Activated CD8-positive, alpha-beta T cell treated with anti-CD3 and anti-CD28 coated beads, Interleukin-2, amount 10 ng/mL, durations not matched to agents 7 days and 5 days (primary cell): ENCODE measurements at regions not wholly inside any gene's neighbourhood (a gene's known extent, or its start where the extent isn't known, plus 50 kb on each side); places are given as distances from the start of the nearest gene placed in this dataset.

Experiments
- ATAC-seq: fragments of 150-1000 bp; cut with Tn5 transposase; one replicate; pipeline ENCODE4 v1.10.0; 2021; ENCODE audit warnings: moderate library complexity
- CTCF ChIA-PET: fragments of 350-600 bp; sonication (Branson Sonifier 250); formaldehyde crosslinking; loops from one replicate; lab custom pipeline; 2021; ENCODE audit warnings: antibody characterized with exemption; lab: Charles Lee
- POLR2A ChIA-PET: fragments of 350-600 bp; sonication (Branson Sonifier 250); formaldehyde crosslinking; loops from one replicate; lab custom pipeline; 2021; ENCODE audit warnings: antibody characterized with exemption; lab: Charles Lee
- DNase-seq: peaks from one replicate; pipeline ENCODE4 v3.0.0-alpha.2; 2020
- H3K27ac Mint-ChIP-seq: one replicate; pipeline ENCODE4 v1.8.0; 2021; ENCODE audit warnings: mild to moderate bottlenecking, mixed read lengths
- H3K27me3 Mint-ChIP-seq: one replicate; pipeline ENCODE4 v1.8.0; 2021; ENCODE audit warnings: low read depth, mixed read lengths
- H3K36me3 Mint-ChIP-seq: one replicate; pipeline ENCODE4 v1.8.0; 2021; ENCODE audit warnings: low read depth, mixed read lengths
- H3K4me1 Mint-ChIP-seq: one replicate; pipeline ENCODE4 v1.8.0; 2021; ENCODE audit warnings: low read depth, mixed read lengths
- H3K4me3 Mint-ChIP-seq: one replicate; pipeline ENCODE4 v1.8.0; 2021; ENCODE audit warnings: mild to moderate bottlenecking, mixed read lengths
- H3K9me3 Mint-ChIP-seq: one replicate; pipeline ENCODE4 v1.8.0; 2022; ENCODE audit warnings: mixed read lengths; ENCODE audit not compliant: insufficient read depth

GRCh38 chr5:74468421-74468820 lies 172.1 kb downstream of the ENC1 start:
- peaks cover 1% of the 10 kb centered on the region for H3K27me3 Mint-ChIP-seq
- ATAC-seq (no peak), DNase-seq (no peak)
- H3K4me1 Mint-ChIP-seq: no peaks in the 10 kb centered on the region
- H3K27ac Mint-ChIP-seq: no peak overlapping the region
- H3K4me3 Mint-ChIP-seq: no peak overlapping the region
- ChIA-PET CTCF (no interaction called here), POLR2A (no interaction called here)
- H3K9me3 Mint-ChIP-seq: no peaks in the 10 kb centered on the region
- H3K36me3 Mint-ChIP-seq: no peaks in the 10 kb centered on the region

DNA sequence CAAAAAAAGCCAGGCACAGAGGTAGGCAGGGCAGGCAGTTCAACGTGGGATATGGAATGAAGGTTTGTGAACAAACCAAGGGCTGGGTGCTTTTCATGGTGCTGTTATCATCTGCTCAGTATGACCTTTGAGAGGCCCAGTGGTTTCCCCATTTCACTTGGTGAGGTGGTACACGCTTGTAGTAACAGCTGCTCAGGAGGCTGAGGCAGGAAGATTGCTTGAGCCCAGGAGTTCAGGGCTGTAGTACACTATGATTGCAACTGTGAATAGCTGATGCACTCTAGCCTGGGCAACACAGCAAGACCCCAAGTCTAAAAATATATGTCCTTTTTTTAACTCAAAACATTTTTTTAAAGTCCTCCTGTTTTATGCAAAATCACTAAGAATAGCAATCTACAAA lies 174.8 kb downstream of the ENC1 start:
- Mint-ChIP-seq H3K4me3 (no peak overlapping the region), H3K4me1 (no peaks in the 10 kb centered on the region), H3K27me3 (peaks cover 6% of the 10 kb centered on the region), H3K36me3 (no peaks in the 10 kb centered on the region), H3K27ac (no peak overlapping the region), H3K9me3 (no peaks in the 10 kb centered on the region)
- ATAC-seq (no peak), DNase-seq (no peak)
- ChIA-PET CTCF (no interaction called here), POLR2A (no interaction called here)

DNA sequence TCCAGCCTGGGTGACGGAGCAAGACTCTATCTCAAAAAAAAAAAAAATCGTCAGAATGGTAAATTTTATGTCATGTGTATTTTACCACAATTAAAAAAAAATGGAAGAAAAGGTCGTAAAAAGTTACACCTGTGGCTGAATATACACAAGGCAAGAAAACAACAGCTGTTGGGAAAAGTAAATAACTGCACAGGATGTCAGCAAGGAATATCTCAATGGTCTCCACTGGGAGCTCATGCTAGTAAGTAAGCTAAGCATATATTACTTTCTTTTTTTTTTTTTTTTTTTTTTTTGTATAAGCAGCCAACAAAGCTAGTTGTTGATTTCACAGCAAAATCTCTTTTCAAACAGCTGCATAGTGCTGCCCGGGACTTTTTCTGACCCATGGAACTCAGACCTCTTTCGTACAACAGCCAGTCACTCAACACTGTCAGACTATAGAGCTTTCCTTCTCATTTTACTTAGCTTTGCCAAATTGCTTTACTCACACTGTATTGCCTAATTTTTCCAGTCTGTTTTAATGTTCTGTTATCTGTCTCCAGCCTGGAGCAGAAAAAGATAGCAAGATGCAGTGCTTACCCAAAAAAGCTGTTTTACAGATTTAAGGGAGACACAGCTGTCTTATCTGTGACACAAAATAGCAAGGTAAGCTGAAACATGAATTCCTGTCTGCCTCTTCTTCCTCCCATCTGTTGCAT lies 175.9 kb downstream of the ENC1 start:
- no peak overlapping the region for H3K27ac Mint-ChIP-seq
- ATAC-seq (no peak), DNase-seq (no peak)
- CTCF ChIA-PET: no interaction called here
- POLR2A ChIA-PET: no interaction called here
- peaks cover 6% of the 10 kb centered on the region for H3K27me3 Mint-ChIP-seq
- H3K9me3 Mint-ChIP-seq: no peaks in the 10 kb centered on the region
- no peaks in the 10 kb centered on the region for H3K36me3 Mint-ChIP-seq
- no peaks in the 10 kb centered on the region for H3K4me1 Mint-ChIP-seq
- no peak overlapping the region for H3K4me3 Mint-ChIP-seq

GRCh38 chr5:74462356-74462755 lies 178.2 kb downstream of the ENC1 start:
- H3K27ac Mint-ChIP-seq: no peak overlapping the region
- no peaks in the 10 kb centered on the region for H3K4me1 Mint-ChIP-seq
- no peak for DNase-seq
- POLR2A ChIA-PET: no interaction called here
- H3K9me3 Mint-ChIP-seq: no peaks in the 10 kb centered on the region
- no peak overlapping the region for H3K4me3 Mint-ChIP-seq
- H3K36me3 Mint-ChIP-seq: no peaks in the 10 kb centered on the region
- CTCF ChIA-PET: no interaction called here
- no peak for ATAC-seq
- H3K27me3 Mint-ChIP-seq: peaks cover 6% of the 10 kb centered on the region

DNA sequence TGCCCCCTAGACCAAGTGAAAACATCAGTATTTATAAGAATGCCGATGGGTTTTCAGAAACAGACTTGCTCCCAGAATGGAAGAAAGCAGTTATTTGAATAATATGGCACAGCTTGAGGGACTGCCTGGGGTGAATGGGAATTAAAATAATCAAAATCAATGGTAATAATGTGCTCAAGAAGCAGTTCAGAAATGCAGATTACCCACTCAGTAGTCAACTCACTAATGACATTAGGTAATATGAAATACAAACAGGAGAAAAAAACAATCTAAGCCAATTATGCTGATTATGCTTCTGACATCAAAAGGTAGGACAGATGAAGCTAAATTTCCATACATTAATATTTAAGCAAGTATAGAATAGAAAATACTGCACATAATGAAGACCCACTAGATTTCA lies 179.3 kb downstream of the ENC1 start:
- ATAC-seq: no peak
- H3K9me3 Mint-ChIP-seq: no peaks in the 10 kb centered on the region
- no peak for DNase-seq
- no peaks in the 10 kb centered on the region for H3K4me1 Mint-ChIP-seq
- H3K27ac Mint-ChIP-seq: no peak overlapping the region
- no peak overlapping the region for H3K4me3 Mint-ChIP-seq
- H3K27me3 Mint-ChIP-seq: peaks cover 6% of the 10 kb centered on the region
- CTCF ChIA-PET: interaction anchor here (1.3 kb wide), 1 partner anchor 14 kb away, joined by 5 read pairs; no protein-coding TSS in a partner anchor
- no peaks in the 10 kb centered on the region for H3K36me3 Mint-ChIP-seq
- POLR2A ChIA-PET: no interaction called here

GRCh38 chr5:74460694-74461093 lies 179.8 kb downstream of the ENC1 start:
- no peaks in the 10 kb centered on the region for H3K4me1 Mint-ChIP-seq
- DNase-seq (no peak), ATAC-seq (no peak)
- no peak overlapping the region for H3K27ac Mint-ChIP-seq
- H3K36me3 Mint-ChIP-seq: no peaks in the 10 kb centered on the region
- ChIA-PET CTCF (interaction anchor here (1.3 kb wide), 1 partner anchor 13 kb away, joined by 5 read pairs; no protein-coding TSS in a partner anchor), POLR2A (no interaction called here)
- no peak overlapping the region for H3K4me3 Mint-ChIP-seq
- no peaks in the 10 kb centered on the region for H3K9me3 Mint-ChIP-seq
- peaks cover 6% of the 10 kb centered on the region for H3K27me3 Mint-ChIP-seq

DNA sequence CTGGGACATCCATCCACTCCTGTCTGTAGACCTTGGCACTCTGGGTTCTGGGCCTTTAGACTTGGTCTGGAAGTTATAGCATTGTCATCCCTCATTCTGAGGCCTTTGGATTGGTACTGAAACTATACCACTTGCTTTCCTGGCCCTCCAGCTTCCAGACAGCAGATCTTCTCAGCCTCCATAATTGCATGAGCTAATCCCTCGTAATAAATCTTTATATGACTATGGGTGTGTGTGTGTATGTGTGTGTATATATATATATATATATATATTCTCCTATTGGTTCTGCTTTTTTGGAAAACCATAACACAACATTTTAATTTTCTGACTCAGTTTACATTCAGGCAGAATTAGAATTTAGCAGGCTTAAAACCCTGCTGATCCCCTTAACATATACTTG lies 180.5 kb downstream of the ENC1 start:
- ChIA-PET CTCF (interaction anchor here (1.3 kb wide), 1 partner anchor 12 kb away, joined by 5 read pairs; no protein-coding TSS in a partner anchor), POLR2A (no interaction called here)
- H3K4me3 Mint-ChIP-seq: no peak overlapping the region
- ATAC-seq: no peak
- no peak for DNase-seq
- H3K36me3 Mint-ChIP-seq: no peaks in the 10 kb centered on the region
- H3K27ac Mint-ChIP-seq: no peak overlapping the region
- no peaks in the 10 kb centered on the region for H3K9me3 Mint-ChIP-seq
- H3K27me3 Mint-ChIP-seq: peaks cover 6% of the 10 kb centered on the region
- H3K4me1 Mint-ChIP-seq: no peaks in the 10 kb centered on the region

- Mint-ChIP-seq H3K27me3 (peaks cover 5% of the 10 kb centered on the region), H3K36me3 (no peaks in the 10 kb centered on the region), H3K4me3 (no peak overlapping the region), H3K9me3 (no peaks in the 10 kb centered on the region), H3K27ac (no peak overlapping the region), H3K4me1 (no peaks in the 10 kb centered on the region)
- ATAC-seq: no peak
- POLR2A ChIA-PET: no interaction called here
- DNase-seq: no peak
- CTCF ChIA-PET: no interaction called here
Measured at GRCh38 chr5:74457876-74458275, 182.7 kb downstream of the ENC1 start.

DNA sequence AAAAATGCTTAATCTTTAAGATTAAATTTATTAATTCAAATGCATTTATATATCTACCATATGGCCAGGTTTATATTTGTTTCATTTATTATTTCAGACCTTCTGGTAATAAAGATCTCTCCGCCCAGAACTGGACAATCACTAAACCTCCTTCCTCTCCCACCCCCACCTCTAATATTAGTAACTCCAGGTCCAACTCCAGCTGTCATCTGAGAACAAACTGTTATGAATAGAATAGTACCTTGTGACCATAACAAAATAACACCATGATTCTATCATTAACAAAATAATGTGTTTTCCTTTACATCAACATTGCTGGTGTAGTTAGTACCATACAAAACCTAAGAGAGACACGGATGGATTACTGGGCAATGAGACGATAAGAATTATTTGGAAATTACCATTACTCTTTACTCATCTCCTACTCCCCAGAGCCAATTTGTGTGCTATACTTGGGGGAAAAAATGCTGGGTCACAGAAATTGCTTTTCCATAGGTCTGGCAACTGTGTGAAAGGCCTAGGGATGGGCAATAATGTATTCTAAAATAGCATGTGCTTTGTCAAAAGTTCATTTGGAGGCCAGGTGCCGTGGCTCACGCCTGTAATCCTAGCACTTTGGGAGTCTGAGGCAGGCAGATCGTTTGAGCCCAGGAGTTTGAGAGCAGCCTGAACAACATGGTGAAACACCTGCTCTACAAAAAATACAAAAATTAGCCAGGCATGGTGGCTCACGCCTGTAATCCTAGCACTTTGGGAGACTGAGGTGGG lies 186.1 kb downstream of the ENC1 start:
- no peaks in the 10 kb centered on the region for H3K9me3 Mint-ChIP-seq
- ChIA-PET CTCF (no interaction called here), POLR2A (no interaction called here)
- no peak overlapping the region for H3K4me3 Mint-ChIP-seq
- ATAC-seq: no peak
- H3K27ac Mint-ChIP-seq: no peak overlapping the region
- no peaks in the 10 kb centered on the region for H3K4me1 Mint-ChIP-seq
- no peaks in the 10 kb centered on the region for H3K27me3 Mint-ChIP-seq
- H3K36me3 Mint-ChIP-seq: no peaks in the 10 kb centered on the region
- no peak for DNase-seq

- DNase-seq (no peak), ATAC-seq (no peak)
- Mint-ChIP-seq H3K4me3 (no peak overlapping the region), H3K36me3 (no peaks in the 10 kb centered on the region), H3K9me3 (no peaks in the 10 kb centered on the region), H3K27me3 (no peaks in the 10 kb centered on the region), H3K4me1 (no peaks in the 10 kb centered on the region), H3K27ac (no peak overlapping the region)
- ChIA-PET POLR2A (no interaction called here), CTCF (no interaction called here)
Measured at GRCh38 chr5:74452856-74453255, 187.7 kb downstream of the ENC1 start.

GRCh38 chr5:74450095-74450494 lies 190.4 kb downstream of the ENC1 start:
- POLR2A ChIA-PET: no interaction called here
- no peaks in the 10 kb centered on the region for H3K27me3 Mint-ChIP-seq
- H3K27ac Mint-ChIP-seq: no peak overlapping the region

GRCh38 chr5:74446725-74447241 lies 193.7 kb downstream of the ENC1 start:
- Mint-ChIP-seq H3K4me3 (no peak overlapping the region), H3K9me3 (no peaks in the 10 kb centered on the region), H3K4me1 (no peaks in the 10 kb centered on the region), H3K36me3 (no peaks in the 10 kb centered on the region), H3K27ac (no peak overlapping the region), H3K27me3 (no peaks in the 10 kb centered on the region)
- no peak for ATAC-seq
- DNase-seq: no peak
- ChIA-PET POLR2A (no interaction called here), CTCF (interaction anchor here (1.2 kb wide), 1 partner anchor 14 kb away, joined by 5 read pairs; no protein-coding TSS in a partner anchor)

More at GRCh38 chr5:74450095-74450494, 190.4 kb downstream of the ENC1 start:
- Mint-ChIP-seq H3K36me3 (no peaks in the 10 kb centered on the region), H3K4me1 (no peaks in the 10 kb centered on the region), H3K4me3 (no peak overlapping the region), H3K9me3 (no peaks in the 10 kb centered on the region)
- DNase-seq (no peak), ATAC-seq (no peak)
- CTCF ChIA-PET: no interaction called here
